Activated naive CD4-positive, alpha-beta T cell treated with anti-CD3 and anti-CD28 coated beads for 36 hours (primary cell): ENCODE measurements at regions not wholly inside any gene's neighbourhood (a gene's known extent, or its start where the extent isn't known, plus 50 kb on each side); places are given as distances from the start of the nearest gene placed in this dataset.

Experiments used
- CTCF ChIA-PET: fragments of 350-600 bp; sonication (Branson Sonifier 250); formaldehyde crosslinking; loops from one replicate; lab custom pipeline; 2021; ENCODE audit warnings: antibody characterized with exemption; lab: Charles Lee
- DNase-seq: peaks from one replicate; pipeline ENCODE4 v3.0.0-alpha.2; 2020
- H3K27ac Mint-ChIP-seq: one replicate; pipeline ENCODE4 v1.8.0; 2021; ENCODE audit warnings: mild to moderate bottlenecking, mixed read lengths
- H3K27me3 Mint-ChIP-seq: one replicate; pipeline ENCODE4 v1.8.0; 2021; ENCODE audit warnings: low read depth, mixed read lengths
- H3K36me3 Mint-ChIP-seq: one replicate; pipeline ENCODE4 v1.8.0; 2021; ENCODE audit warnings: low read depth, mixed read lengths
- H3K4me1 Mint-ChIP-seq: one replicate; pipeline ENCODE4 v1.8.0; 2021; ENCODE audit warnings: low read depth, mixed read lengths
- H3K4me3 Mint-ChIP-seq: one replicate; pipeline ENCODE4 v1.8.0; 2021; ENCODE audit warnings: mild to moderate bottlenecking, moderate library complexity, mixed read lengths
- H3K9me3 Mint-ChIP-seq: one replicate; pipeline ENCODE4 v1.8.0; 2021; ENCODE audit warnings: mixed read lengths
- intact Hi-C: fragments of 100-400 bp; cut with micrococcal nuclease; formaldehyde crosslinking; loops from one replicate; pipeline ENCODE4 v1.15.1; 2023

DNA sequence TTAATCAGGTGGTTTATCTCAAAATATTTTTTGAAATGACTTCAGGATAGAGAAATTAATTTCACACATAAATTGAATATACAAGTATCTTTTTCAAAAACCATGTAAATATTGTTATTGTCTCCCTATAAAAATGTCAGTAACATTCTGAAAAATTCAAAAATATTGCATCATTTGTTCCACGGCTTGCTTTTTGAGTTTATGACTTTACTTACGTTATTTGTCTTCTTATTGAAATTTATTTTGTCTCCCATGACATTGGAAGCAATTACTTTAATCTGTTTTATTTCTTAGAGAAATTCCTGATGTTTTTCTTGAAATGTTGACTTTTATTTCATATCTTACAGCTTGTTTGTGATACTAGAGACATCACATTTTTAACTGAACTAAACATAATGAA is 56.9 kb upstream of the P2RY1 start:
- no peak overlapping the region for H3K27ac Mint-ChIP-seq
- no peak for DNase-seq
- no peaks in the 10 kb centered on the region for H3K4me1 Mint-ChIP-seq
- H3K27me3 Mint-ChIP-seq, result peaks cover 1% of the 10 kb centered on the region
- no peak overlapping the region for H3K4me3 Mint-ChIP-seq
- CTCF ChIA-PET, result no interaction called here
- H3K36me3 Mint-ChIP-seq, result no peaks in the 10 kb centered on the region
- intact Hi-C loops, result no loop called here
- no peaks in the 10 kb centered on the region for H3K9me3 Mint-ChIP-seq

DNA sequence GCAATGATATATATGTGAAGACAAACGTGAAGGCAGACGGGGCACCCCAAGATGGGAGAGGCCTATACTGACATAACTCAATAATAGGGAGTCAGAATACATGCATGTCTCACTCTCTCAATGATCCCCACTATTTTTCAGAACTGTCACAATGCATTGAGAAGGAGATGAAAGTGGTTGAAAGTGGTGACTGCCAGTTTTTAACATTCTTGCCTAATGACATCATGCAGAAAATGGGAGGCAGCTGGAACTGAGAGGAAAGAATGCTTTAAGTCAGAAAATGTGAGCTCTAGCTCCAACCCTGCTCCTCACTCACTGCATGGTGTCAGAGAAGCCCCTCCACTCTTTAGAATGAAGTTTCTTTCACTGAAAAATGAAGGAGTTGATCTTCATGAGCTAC is 55.3 kb upstream of the P2RY1 start:
- H3K27me3 Mint-ChIP-seq, result peaks cover 2% of the 10 kb centered on the region

DNA sequence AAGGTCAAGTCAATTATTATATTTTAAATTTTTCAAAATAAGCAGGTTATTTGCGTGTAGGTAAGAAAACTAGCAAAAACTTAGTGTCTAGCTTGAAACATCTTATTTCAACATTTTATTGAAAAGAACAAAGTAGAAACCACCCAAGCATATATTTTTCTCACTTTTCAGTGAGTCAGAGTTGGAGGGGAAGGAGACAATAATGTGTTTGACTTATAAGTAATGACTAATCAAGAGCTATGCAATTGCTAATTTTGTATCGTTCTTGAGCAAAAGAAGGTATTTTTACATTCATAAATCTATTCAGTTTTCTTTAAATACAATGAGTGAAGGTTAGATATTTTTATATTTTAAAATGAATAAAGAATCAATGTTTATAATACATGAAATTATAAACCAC is 54.4 kb upstream of the P2RY1 start:
- Mint-ChIP-seq H3K27ac (no peak overlapping the region), H3K4me3 (no peak overlapping the region), H3K27me3 (peaks cover 2% of the 10 kb centered on the region), H3K36me3 (no peaks in the 10 kb centered on the region), H3K9me3 (no peaks in the 10 kb centered on the region), H3K4me1 (no peaks in the 10 kb centered on the region)
- CTCF ChIA-PET, result no interaction called here
- intact Hi-C loops, result no loop called here
- no peak for DNase-seq

More for the DNA sequence above, 55.3 kb upstream of the P2RY1 start:
- no peak overlapping the region for H3K27ac Mint-ChIP-seq
- H3K36me3 Mint-ChIP-seq, result no peaks in the 10 kb centered on the region
- no peaks in the 10 kb centered on the region for H3K4me1 Mint-ChIP-seq
- intact Hi-C loops, result no loop called here
- DNase-seq, result no peak
- H3K9me3 Mint-ChIP-seq, result no peaks in the 10 kb centered on the region
- CTCF ChIA-PET, result no interaction called here
- no peak overlapping the region for H3K4me3 Mint-ChIP-seq

DNA sequence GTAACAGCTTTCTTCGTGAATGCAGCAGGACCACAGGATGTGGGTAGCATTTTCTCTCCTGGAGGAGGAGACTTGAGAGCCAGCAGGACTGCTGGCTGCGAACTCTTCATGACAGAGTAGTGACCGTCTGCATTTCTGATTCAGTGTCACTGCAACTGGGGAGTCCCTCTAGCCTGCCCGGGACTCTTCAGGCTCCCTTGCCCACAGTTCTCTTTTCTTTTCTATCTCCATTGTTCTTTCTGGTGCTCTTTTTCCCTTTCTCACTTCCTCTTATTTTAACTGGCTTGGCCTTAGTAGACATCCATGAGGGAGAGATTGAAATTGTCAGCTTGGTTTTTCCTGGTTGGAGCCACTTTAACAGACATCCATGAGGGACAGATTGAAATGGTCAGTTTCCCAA is 49.9 kb upstream of the P2RY1 start:
- H3K4me3 Mint-ChIP-seq, result no peak overlapping the region
- CTCF ChIA-PET, result interaction anchor here (0.5 kb wide), 1 partner anchor 222 kb away, joined by 3 read pairs; no protein-coding TSS in a partner anchor
- no peak overlapping the region for H3K27ac Mint-ChIP-seq
- H3K36me3 Mint-ChIP-seq, result no peaks in the 10 kb centered on the region
- peaks cover 2% of the 10 kb centered on the region for H3K27me3 Mint-ChIP-seq
- DNase-seq, result no peak
- intact Hi-C loops, result no loop called here
- no peaks in the 10 kb centered on the region for H3K9me3 Mint-ChIP-seq
- no peaks in the 10 kb centered on the region for H3K4me1 Mint-ChIP-seq
